RWPE1 (cell line): ENCODE measurements at regions not wholly inside any gene's neighbourhood (a gene's known extent, or its start where the extent isn't known, plus 50 kb on each side); places are given as distances from the start of the nearest gene placed in this dataset.

Experiments used
- CTCF ChIA-PET: fragments of 350-600 bp; sonication (Branson Sonifier 250); formaldehyde crosslinking; extraction: SDS; loops from one replicate; lab custom pipeline; 2021; lab: Yijun Ruan, JAX
- POLR2A ChIA-PET: fragments of 400-600 bp; formaldehyde crosslinking; extraction: SDS; loops from one replicate; lab custom pipeline; 2020; ENCODE audit warnings: antibody characterized with exemption; ENCODE audit not compliant: low non-redundant PET; lab: Yijun Ruan, JAX
- DNase-seq: peaks from one replicate; pipeline ENCODE4 v3.0.0; 2012; ENCODE audit warnings: low spot score
- H3K27ac ChIP-seq: fragments of 450-650 bp; 2 replicates; pipeline ENCODE4 v1.5.1; 2017
- CTCF ChIP-seq: fragments of 450-650 bp; conservative IDR thresholded peaks from 2 replicates; pipeline ENCODE4 v1.5.1; 2017; ENCODE audit warnings: low read depth, mild to moderate bottlenecking

- TF ChIP-seq CTCF = no peak
- ChIA-PET POLR2A (no interaction called here), CTCF (interaction anchor here (0.5 kb wide), 1 partner anchor 25 kb away, joined by 5 read pairs; no protein-coding TSS in a partner anchor)
- no peak for DNase-seq
- no peak overlapping the region for H3K27ac ChIP-seq
Observed at GRCh38 chr7:142445019-142445686, 187.3 kb upstream of the PRSS58 start.

GRCh38 chr7:142443216-142444010, 185.6 kb upstream of the PRSS58 start:
- no peak for TF ChIP-seq CTCF
- H3K27ac ChIP-seq = no peak overlapping the region
- ChIA-PET POLR2A (no interaction called here), CTCF (interaction anchor here (1.1 kb wide), 1 partner anchor 16 kb away, joined by 6 read pairs; no protein-coding TSS in a partner anchor)
- DNase-seq = no peak

- no peak for TF ChIP-seq CTCF
- POLR2A ChIA-PET = no interaction called here
- DNase-seq = no peak
- no peak overlapping the region for H3K27ac ChIP-seq
- CTCF ChIA-PET = interaction anchor here (1.1 kb wide), 1 partner anchor 17 kb away, joined by 6 read pairs; no protein-coding TSS in a partner anchor
Observed at GRCh38 chr7:142442396-142442795, 184.5 kb upstream of the PRSS58 start.

- ChIA-PET CTCF (interaction anchor here (0.6 kb wide), 1 partner anchor 14 kb away, joined by 4 read pairs; no protein-coding TSS in a partner anchor), POLR2A (no interaction called here)
- no peak for DNase-seq
- no peak for TF ChIP-seq CTCF
- no peak overlapping the region for H3K27ac ChIP-seq
Observed at GRCh38 chr7:142440906-142441411, 183.1 kb upstream of the PRSS58 start.

GRCh38 chr7:142440219-142440905, 182.5 kb upstream of the PRSS58 start:
- ChIA-PET POLR2A (no interaction called here), CTCF (interaction anchor here (0.6 to 0.7 kb wide), 2 partner anchors 14 to 185 kb away, joined by 4 read pairs; no protein-coding TSS in a partner anchor)
- H3K27ac ChIP-seq = no peak overlapping the region
- peak; percentile 38 for DNase-seq
- no peak for TF ChIP-seq CTCF

- ChIA-PET CTCF (no interaction called here), POLR2A (no interaction called here)
- no peak for TF ChIP-seq CTCF
- H3K27ac ChIP-seq = no peak overlapping the region
- DNase-seq = no peak
Observed at GRCh38 chr7:142439739-142440138, 181.9 kb upstream of the PRSS58 start.
